ENCODE measurements at regions not wholly inside any gene's neighbourhood (a gene's known extent, or its start where the extent isn't known, plus 50 kb on each side); places are given as distances from the start of the nearest gene placed in this dataset.

- Histone ChIP-seq H3K4me3 (no peak overlapping the region), H3K36me3 (no peaks in the 10 kb centered on the region), H3K9me3 (no peaks in the 10 kb centered on the region), H3K4me1 (ENCODE audit: insufficient read depth) (no peaks in the 10 kb centered on the region), H3K27me3 (no peaks in the 10 kb centered on the region), H3K27ac (no peak overlapping the region)
- DNase-seq = no peak
- TF ChIP-seq EP300 (IDR thresholded peaks at IDR 0.05) (no peak), POLR2A (IDR thresholded peaks at IDR 0.05) (no peak)
- TF ChIP-seq, protein P1, sequence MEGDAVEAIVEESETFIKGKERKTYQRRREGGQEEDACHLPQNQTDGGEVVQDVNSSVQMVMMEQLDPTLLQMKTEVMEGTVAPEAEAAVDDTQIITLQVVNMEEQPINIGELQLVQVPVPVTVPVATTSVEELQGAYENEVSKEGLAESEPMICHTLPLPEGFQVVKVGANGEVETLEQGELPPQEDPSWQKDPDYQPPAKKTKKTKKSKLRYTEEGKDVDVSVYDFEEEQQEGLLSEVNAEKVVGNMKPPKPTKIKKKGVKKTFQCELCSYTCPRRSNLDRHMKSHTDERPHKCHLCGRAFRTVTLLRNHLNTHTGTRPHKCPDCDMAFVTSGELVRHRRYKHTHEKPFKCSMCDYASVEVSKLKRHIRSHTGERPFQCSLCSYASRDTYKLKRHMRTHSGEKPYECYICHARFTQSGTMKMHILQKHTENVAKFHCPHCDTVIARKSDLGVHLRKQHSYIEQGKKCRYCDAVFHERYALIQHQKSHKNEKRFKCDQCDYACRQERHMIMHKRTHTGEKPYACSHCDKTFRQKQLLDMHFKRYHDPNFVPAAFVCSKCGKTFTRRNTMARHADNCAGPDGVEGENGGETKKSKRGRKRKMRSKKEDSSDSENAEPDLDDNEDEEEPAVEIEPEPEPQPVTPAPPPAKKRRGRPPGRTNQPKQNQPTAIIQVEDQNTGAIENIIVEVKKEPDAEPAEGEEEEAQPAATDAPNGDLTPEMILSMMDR (IDR thresholded peaks at IDR 0.05) = no peak
- intact Hi-C loops (cut with DNase I) = loop anchor here in 1 of 4 donors (5.0 kb wide), 1 partner anchor 925 kb away; no protein-coding TSS in a partner anchor
- WGBS, 3 donors = 11 to 25% (median 17%) methylated on average over 2 of the region's 2 CpGs
Observed at GRCh38 chr7:18257711-18258110, 230.1 kb upstream of the PRPS1L1 start.

DNA sequence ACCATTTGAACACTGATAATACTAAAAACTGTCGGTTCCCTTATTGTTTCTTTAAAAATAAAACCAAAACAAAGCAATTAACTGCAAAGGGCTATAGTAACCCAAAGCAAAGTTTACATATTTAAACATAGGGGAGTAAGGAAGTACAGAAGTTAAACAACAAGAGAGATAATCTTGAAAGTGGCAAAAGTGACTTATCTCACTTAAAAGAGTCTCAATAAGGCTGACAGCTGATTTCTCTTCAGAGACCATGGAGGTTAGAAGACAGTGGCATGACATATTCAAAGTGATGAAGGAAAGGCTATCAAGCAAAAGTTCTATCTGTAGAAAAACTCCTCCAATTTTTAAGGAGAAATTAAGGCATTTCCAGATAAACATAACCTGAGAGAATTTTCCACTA lies 233.5 kb upstream of the HDAC9 start:
- no peak overlapping the region for H3K4me3 ChIP-seq
- 64 to 78% (median 72%) methylated on average over 1 of the region's 1 CpG for WGBS, 3 donors
- intact Hi-C loops (cut with DNase I) = no loop called here
- no peak overlapping the region for H3K27ac ChIP-seq
- no peak for TF ChIP-seq POLR2A (IDR thresholded peaks at IDR 0.05)
- TF ChIP-seq, protein P1 (IDR thresholded peaks at IDR 0.05) = no peak
- TF ChIP-seq EP300 (IDR thresholded peaks at IDR 0.05) = no peak
- no peaks in the 10 kb centered on the region for H3K36me3 ChIP-seq
- no peaks in the 10 kb centered on the region for H3K27me3 ChIP-seq
- no peaks in the 10 kb centered on the region for H3K9me3 ChIP-seq
- no peak for DNase-seq
- no peaks in the 10 kb centered on the region for H3K4me1 ChIP-seq (ENCODE audit: insufficient read depth)

GRCh38 chr7:18265611-18266281 lies 229.8 kb upstream of the HDAC9 start:
- 67 to 83% (median 71%) methylated on average over 4 of the region's 4 CpGs for WGBS, 3 donors
- intact Hi-C loops (cut with DNase I) = no loop called here
- Histone ChIP-seq H3K36me3 (no peaks in the 10 kb centered on the region), H3K4me1 (ENCODE audit: insufficient read depth) (no peaks in the 10 kb centered on the region), H3K27me3 (no peaks in the 10 kb centered on the region), H3K4me3 (no peak overlapping the region), H3K27ac (no peak overlapping the region), H3K9me3 (no peaks in the 10 kb centered on the region)
- no peak for DNase-seq
- TF ChIP-seq EP300 (IDR thresholded peaks at IDR 0.05) = no peak
- no peak for TF ChIP-seq POLR2A (IDR thresholded peaks at IDR 0.05)
- TF ChIP-seq, protein P1 (IDR thresholded peaks at IDR 0.05) = no peak

DNA sequence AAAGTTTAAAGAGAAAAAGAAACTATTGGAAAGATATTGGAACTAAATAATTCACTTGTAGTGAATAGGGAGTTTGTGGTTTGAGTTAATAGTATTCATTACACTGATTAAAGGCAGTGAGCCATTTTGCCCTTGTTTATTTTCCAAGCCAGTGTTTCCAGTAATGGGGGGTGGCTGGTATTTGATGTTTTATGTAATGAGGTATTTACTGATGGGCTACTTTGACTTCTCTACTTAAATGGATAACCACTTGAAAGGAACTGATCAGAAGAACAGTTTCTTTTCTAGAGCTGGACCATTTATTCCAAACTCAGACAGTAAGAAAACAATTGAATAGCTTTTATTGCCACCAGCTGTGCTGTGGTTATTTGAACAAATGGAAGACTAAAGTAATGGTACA lies 227.0 kb upstream of the HDAC9 start:
- no peak for TF ChIP-seq POLR2A (IDR thresholded peaks at IDR 0.05)
- TF ChIP-seq, protein P1 (IDR thresholded peaks at IDR 0.05) = no peak
- TF ChIP-seq EP300 (IDR thresholded peaks at IDR 0.05) = no peak
- Histone ChIP-seq H3K27me3 (no peaks in the 10 kb centered on the region), H3K36me3 (no peaks in the 10 kb centered on the region), H3K4me3 (no peak overlapping the region), H3K9me3 (no peaks in the 10 kb centered on the region), H3K27ac (no peak overlapping the region), H3K4me1 (ENCODE audit: insufficient read depth) (no peaks in the 10 kb centered on the region)
- no peak for DNase-seq
- intact Hi-C loops (cut with DNase I) = no loop called here
